ENCODE measurements at regions not wholly inside any gene's neighbourhood (a gene's known extent, or its start where the extent isn't known, plus 50 kb on each side); places are given as distances from the start of the nearest gene placed in this dataset.

DNA sequence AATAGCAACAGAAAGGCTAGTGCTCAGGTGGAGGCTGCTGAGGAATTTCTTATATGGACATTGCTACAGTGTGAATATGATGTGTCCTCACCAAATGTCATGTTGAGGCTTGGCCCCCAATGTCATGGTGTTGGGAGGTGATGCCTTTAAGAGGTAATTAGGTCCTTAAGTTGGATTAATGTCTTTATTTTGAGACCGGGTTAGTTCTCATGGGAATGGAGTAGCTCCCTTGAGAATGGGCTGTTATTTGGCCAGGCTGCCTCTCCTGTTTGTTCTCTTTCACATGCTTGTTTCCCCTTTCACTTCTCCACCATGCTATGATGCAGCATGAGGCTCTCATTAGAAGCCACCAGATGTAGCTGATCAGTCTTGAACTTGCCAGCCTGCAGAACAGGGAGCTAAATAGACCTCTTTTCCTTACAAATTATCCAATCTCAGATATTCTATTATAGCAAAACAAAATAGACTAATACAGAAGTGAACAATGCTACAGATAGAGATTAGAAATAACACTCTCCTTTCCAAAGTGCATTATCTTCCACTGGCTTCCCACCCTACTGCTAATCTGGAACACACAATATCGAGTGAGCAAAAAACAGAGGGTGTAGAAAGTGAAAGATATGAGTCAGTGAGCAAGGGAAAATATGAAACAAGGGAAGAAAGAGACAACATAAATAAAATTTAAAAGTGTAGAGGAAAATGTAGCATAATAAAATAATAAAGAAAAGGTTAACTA is 160.2 kb downstream of the NTMT2 start:
- TF ChIP-seq, protein P1, sequence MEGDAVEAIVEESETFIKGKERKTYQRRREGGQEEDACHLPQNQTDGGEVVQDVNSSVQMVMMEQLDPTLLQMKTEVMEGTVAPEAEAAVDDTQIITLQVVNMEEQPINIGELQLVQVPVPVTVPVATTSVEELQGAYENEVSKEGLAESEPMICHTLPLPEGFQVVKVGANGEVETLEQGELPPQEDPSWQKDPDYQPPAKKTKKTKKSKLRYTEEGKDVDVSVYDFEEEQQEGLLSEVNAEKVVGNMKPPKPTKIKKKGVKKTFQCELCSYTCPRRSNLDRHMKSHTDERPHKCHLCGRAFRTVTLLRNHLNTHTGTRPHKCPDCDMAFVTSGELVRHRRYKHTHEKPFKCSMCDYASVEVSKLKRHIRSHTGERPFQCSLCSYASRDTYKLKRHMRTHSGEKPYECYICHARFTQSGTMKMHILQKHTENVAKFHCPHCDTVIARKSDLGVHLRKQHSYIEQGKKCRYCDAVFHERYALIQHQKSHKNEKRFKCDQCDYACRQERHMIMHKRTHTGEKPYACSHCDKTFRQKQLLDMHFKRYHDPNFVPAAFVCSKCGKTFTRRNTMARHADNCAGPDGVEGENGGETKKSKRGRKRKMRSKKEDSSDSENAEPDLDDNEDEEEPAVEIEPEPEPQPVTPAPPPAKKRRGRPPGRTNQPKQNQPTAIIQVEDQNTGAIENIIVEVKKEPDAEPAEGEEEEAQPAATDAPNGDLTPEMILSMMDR (IDR thresholded peaks at IDR 0.05), result no peak
- TF ChIP-seq EP300 (IDR thresholded peaks at IDR 0.05) (no peak), POLR2A (IDR thresholded peaks at IDR 0.05) (no peak)
- peaks cover 0 to 23% (median 0%) of the 10 kb centered on the region in 4 donors for H3K4me1 ChIP-seq
- H3K4me3 ChIP-seq, result no peak overlapping the region
- H3K36me3 ChIP-seq, result no peaks in the 10 kb centered on the region
- 59 to 64% methylated on average over 2 of the region's 2 CpGs for WGBS, 2 donors
- H3K9me3 ChIP-seq, result no peaks in the 10 kb centered on the region
- peak overlapping the region in 2 of 4 donors; percentile 45 to 50 for H3K27ac ChIP-seq
- DNase-seq (ENCODE audit: low spot score in 2 of 2), result no peak
- no peaks in the 10 kb centered on the region for H3K27me3 ChIP-seq

DNA sequence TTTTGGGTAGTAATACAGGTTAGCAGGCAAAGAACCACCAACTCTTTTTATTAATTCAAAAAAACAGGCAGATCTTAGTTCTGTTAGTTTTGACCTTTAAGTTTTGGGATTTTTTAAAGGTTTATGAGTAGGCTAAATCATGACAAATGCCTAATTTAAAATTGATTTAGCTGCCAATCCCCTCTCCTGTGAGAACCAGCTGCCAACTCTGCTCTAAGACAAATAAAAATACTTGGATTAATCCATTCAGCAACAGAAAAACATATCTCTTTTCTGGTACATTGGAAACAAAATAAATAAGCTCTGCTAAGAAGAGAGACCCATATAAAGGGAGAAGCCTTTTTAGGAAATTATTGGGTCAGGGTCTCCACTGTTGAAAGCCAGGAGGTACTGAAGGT is 160.8 kb downstream of the NTMT2 start:
- no peak for DNase-seq (ENCODE audit: low spot score in 2 of 2)
- Histone ChIP-seq H3K4me1 (peaks cover 0 to 23% (median 0%) of the 10 kb centered on the region in 4 donors), H3K27me3 (no peaks in the 10 kb centered on the region), H3K36me3 (no peaks in the 10 kb centered on the region), H3K27ac (peak overlapping the region in 2 of 4 donors; percentile 45 to 50), H3K4me3 (no peak overlapping the region), H3K9me3 (no peaks in the 10 kb centered on the region)
- no peak for TF ChIP-seq POLR2A (IDR thresholded peaks at IDR 0.05)
- TF ChIP-seq EP300 (IDR thresholded peaks at IDR 0.05), result no peak
- TF ChIP-seq, protein P1 (IDR thresholded peaks at IDR 0.05), result no peak

DNA sequence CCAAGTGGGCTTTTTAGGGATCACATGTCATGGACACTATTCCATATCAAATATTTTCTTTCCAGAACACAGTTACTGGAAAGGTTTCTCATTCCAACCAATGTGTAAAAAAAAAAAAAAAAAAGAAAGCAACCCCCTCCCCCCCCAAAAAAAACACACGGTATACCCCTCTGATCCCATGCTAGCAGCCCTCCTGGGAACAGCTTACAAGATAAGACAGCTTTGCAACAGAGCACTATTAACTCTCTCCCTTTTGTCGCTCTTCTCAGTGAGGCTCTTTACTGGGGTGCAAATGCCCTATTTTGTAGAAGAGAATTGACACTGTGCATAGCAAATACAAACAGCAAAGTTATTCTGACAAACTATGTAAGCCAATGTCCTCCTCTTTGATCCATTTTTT is 161.2 kb downstream of the NTMT2 start:
- TF ChIP-seq POLR2A (IDR thresholded peaks at IDR 0.05) (no peak), EP300 (IDR thresholded peaks at IDR 0.05) (no peak)
- TF ChIP-seq, protein P1 (IDR thresholded peaks at IDR 0.05), result no peak
- WGBS, 2 donors, result 65% methylated on average over 2 of the region's 2 CpGs
- H3K4me3 ChIP-seq, result no peak overlapping the region
- H3K9me3 ChIP-seq, result no peaks in the 10 kb centered on the region
- H3K4me1 ChIP-seq, result peaks cover 0 to 23% (median 0%) of the 10 kb centered on the region in 4 donors
- no peaks in the 10 kb centered on the region for H3K27me3 ChIP-seq
- H3K36me3 ChIP-seq, result no peaks in the 10 kb centered on the region
- DNase-seq (ENCODE audit: low spot score in 2 of 2), result no peak
- peak overlapping the region in 2 of 4 donors; percentile 28 to 45 for H3K27ac ChIP-seq

DNA sequence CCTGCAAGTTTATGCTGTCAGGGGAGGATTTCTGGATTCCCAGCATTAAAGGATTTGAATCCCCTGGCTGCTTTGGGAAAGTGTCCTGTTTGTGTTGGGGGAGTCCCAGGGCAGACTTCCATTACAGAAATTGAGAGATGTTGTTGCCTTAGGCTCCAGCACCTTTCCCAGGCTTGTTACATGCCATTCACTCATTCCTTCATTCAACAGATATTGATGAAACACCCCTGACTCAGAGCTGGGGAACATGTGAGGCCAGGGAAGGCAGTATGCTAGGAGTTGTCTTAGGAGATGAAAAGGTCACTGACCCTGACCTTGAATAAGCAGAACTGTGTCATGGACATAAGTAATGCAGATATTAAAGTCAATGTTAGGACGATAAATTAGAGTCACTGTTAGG is 161.7 kb downstream of the NTMT2 start:
- no peak overlapping the region for H3K4me3 ChIP-seq

DNA sequence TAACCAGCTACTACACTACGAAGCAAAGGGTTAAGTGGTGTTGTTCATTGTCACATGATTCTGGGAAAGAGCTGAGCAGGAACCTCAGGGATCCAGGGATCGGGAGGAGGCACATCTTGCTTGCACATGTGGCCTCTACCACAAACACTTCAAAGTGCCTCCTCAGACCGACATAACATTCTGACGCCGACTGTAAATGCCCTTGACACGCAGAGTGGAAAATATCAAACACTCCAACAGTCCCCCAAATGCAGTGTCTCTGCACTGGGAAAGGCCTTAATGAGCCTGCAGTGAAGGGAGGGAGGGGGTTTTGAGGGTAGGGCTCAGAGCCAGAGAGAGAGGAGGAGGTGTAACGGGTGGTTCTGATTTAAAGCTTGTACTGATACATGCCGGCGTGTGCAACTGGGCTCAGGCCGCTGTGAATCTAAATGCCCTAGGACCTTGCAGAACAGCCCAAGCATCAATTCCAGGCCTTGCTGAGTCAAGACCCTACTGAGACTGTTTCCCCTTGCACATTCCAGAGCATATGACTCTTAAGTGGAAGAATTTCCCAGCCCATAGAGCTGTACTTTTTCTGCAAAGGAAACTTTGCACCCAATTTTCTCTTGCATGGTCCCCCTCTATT is 163.7 kb downstream of the NTMT2 start:
- H3K27ac ChIP-seq, result peak overlapping the region in 1 of 4 donors; percentile 13
- H3K27me3 ChIP-seq, result no peaks in the 10 kb centered on the region
- peaks cover 0 to 14% (median 0%) of the 10 kb centered on the region in 4 donors for H3K4me1 ChIP-seq
- no peak for TF ChIP-seq EP300 (IDR thresholded peaks at IDR 0.05)
- TF ChIP-seq, protein P1 (IDR thresholded peaks at IDR 0.05), result no peak
- no peak for TF ChIP-seq POLR2A (IDR thresholded peaks at IDR 0.05)
- DNase-seq (ENCODE audit: low spot score in 2 of 2), result no peak
- 27 to 35% methylated on average over 10 of the region's 10 CpGs for WGBS, 2 donors
- H3K4me3 ChIP-seq, result no peak overlapping the region
- H3K9me3 ChIP-seq, result no peaks in the 10 kb centered on the region
- H3K36me3 ChIP-seq, result no peaks in the 10 kb centered on the region

More for the DNA sequence above, 161.7 kb downstream of the NTMT2 start:
- peaks cover 0 to 22% (median 0%) of the 10 kb centered on the region in 4 donors for H3K4me1 ChIP-seq
- H3K9me3 ChIP-seq, result no peaks in the 10 kb centered on the region
- no peaks in the 10 kb centered on the region for H3K36me3 ChIP-seq
- no peaks in the 10 kb centered on the region for H3K27me3 ChIP-seq
- no peak for DNase-seq (ENCODE audit: low spot score in 2 of 2)
- H3K27ac ChIP-seq, result peak overlapping the region in 2 of 4 donors; percentile 28 to 39
- TF ChIP-seq EP300 (IDR thresholded peaks at IDR 0.05) (no peak), POLR2A (IDR thresholded peaks at IDR 0.05) (no peak)
- 44 to 48% methylated on average over 1 of the region's 1 CpG for WGBS, 2 donors

All from tibial nerve (tissue), 4 donors.